ENCODE measurements at regions not wholly inside any gene's neighbourhood (a gene's known extent, or its start where the extent isn't known, plus 50 kb on each side); places are given as distances from the start of the nearest gene placed in this dataset.

- TF ChIP-seq RARB (CRISPR knock-in tag; IDR thresholded peaks at IDR 0.05): no peak
- ATAC-seq: no peak
These were observed 305.2 kb upstream of the ZNF507 start for GRCh38 chr19:32040236-32040635.

GRCh38 chr19:32041681-32042292 lies 303.6 kb upstream of the ZNF507 start:
- no peak for TF ChIP-seq ESRRG (CRISPR knock-in tag; IDR thresholded peaks at IDR 0.05)
- no peak for TF ChIP-seq ZFP3 (CRISPR knock-in tag; IDR thresholded peaks at IDR 0.05)
- TF ChIP-seq SNAI2 (CRISPR knock-in tag; IDR thresholded peaks at IDR 0.05): no peak
- no peak for TF ChIP-seq ZNF565 (CRISPR knock-in tag; conservative IDR thresholded peaks at IDR 0.05; ENCODE audit: low read depth)
- no peak for TF ChIP-seq TSHZ2 (CRISPR knock-in tag; IDR thresholded peaks at IDR 0.05)
- TF ChIP-seq ISL1 (CRISPR knock-in tag; IDR thresholded peaks at IDR 0.05): no peak
- no peak for TF ChIP-seq ZNF8 (CRISPR knock-in tag; IDR thresholded peaks at IDR 0.05)
- no peak for TF ChIP-seq CSDC2 (CRISPR knock-in tag; IDR thresholded peaks at IDR 0.05)
- TF ChIP-seq TOX (CRISPR knock-in tag; IDR thresholded peaks at IDR 0.05; ENCODE audit: borderline replicate concordance): no peak
- TF ChIP-seq CREB5 (CRISPR knock-in tag; IDR thresholded peaks at IDR 0.05; ENCODE audit: low read depth): no peak
- TF ChIP-seq OSR1 (CRISPR knock-in tag; IDR thresholded peaks at IDR 0.05): no peak
- ATAC-seq: no peak

GRCh38 chr19:32047788-32048187 lies 297.6 kb upstream of the ZNF507 start:
- ATAC-seq: no peak
- TF ChIP-seq ZFP30 (CRISPR knock-in tag; IDR thresholded peaks at IDR 0.05) (no peak), POU6F1 (CRISPR knock-in tag; IDR thresholded peaks at IDR 0.05; ENCODE audit: borderline replicate concordance, low read depth) (no peak), CSDC2 (CRISPR knock-in tag; IDR thresholded peaks at IDR 0.05) (no peak), PPARA (CRISPR knock-in tag; IDR thresholded peaks at IDR 0.05; ENCODE audit: borderline replicate concordance) (no peak)

- TF ChIP-seq TSHZ2 (CRISPR knock-in tag; IDR thresholded peaks at IDR 0.05): no peak
- no peak for TF ChIP-seq CREB5 (CRISPR knock-in tag; IDR thresholded peaks at IDR 0.05; ENCODE audit: low read depth)
- no peak for TF ChIP-seq BACH2 (CRISPR knock-in tag; IDR thresholded peaks at IDR 0.05; ENCODE audit: borderline replicate concordance)
- TF ChIP-seq POU6F1 (CRISPR knock-in tag; IDR thresholded peaks at IDR 0.05; ENCODE audit: borderline replicate concordance, low read depth): no peak
- TF ChIP-seq PPARA (CRISPR knock-in tag; IDR thresholded peaks at IDR 0.05; ENCODE audit: borderline replicate concordance): no peak
- TF ChIP-seq CSDC2 (CRISPR knock-in tag; IDR thresholded peaks at IDR 0.05): no peak
- no peak for TF ChIP-seq ZFP3 (CRISPR knock-in tag; IDR thresholded peaks at IDR 0.05)
- no peak for TF ChIP-seq RARB (CRISPR knock-in tag; IDR thresholded peaks at IDR 0.05)
- TF ChIP-seq TOX (CRISPR knock-in tag; IDR thresholded peaks at IDR 0.05; ENCODE audit: borderline replicate concordance): no peak
- TF ChIP-seq GLIS3 (CRISPR knock-in tag; IDR thresholded peaks at IDR 0.05): no peak
- no peak for TF ChIP-seq ZC3H10 (CRISPR knock-in tag; IDR thresholded peaks at IDR 0.05)
- ATAC-seq: no peak
These were observed 292.0 kb upstream of the ZNF507 start for GRCh38 chr19:32053376-32053775.
